IPS DF 19.7 (cell line): ENCODE measurements at regions not wholly inside any gene's neighbourhood (a gene's known extent, or its start where the extent isn't known, plus 50 kb on each side); places are given as distances from the start of the nearest gene placed in this dataset.

Experiments used
- DNase-seq: peaks from one replicate; pipeline ENCODE4 v3.0.0-alpha.2; 2013; ENCODE audit warnings: low read depth, low spot score

DNA sequence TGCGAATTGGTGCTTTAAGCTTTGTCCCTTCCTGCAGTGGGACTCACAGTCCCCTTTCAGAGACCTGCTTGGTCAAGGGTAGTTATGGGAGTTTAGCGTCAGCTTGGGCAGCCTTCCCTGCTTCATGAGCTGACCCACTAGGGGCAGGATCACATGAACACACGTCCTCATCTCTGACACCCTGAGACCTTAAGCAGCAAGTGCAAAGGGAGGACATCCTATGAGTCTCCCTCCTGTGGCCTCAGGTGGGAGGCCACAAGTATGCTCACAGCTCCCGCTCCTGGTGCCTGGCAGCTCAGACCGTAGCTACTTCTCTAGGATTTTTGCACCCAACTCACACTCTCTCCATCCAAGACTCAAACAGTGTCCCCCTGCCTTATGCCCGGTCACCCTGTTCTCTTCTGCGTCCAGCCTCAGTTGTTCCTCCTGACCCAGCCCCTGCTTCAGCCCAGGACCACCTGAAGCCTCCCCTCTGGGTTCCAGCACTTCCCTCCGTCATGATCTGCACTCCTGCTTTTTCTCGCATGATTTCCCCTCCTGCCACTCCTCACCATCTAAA lies 136.6 kb upstream of the FAM20C start:
- DNase-seq = no peak

DNA sequence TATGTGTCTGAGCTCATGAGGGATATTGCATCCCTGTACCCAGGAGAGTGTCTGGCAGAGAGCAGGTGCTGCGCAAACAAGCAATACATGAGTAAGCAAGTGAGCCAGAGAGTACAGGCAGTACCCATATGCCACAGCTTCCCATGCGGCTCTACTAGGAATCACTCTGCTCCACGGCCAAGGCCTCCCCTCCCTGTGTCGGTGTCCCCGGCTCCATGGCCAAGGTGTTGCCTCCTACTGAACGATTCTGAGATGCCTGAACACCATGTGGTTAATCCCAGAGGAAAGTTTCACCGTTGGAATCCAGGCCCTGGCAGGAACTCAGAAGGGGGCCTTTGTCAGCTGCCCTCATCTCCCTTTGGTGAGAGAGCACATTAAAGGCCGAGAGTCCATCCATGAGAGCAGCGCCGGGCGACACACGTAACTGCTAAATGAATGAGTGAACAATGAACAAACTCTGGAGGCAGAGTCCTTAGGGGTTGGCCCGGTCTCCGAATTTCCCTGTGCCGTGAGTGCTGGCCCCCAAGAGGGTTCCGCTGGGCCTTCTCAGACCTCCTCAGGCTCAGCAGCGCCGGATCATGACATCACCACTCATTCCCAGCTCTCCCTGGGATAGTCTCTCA lies 136.0 kb upstream of the FAM20C start:
- DNase-seq = no peak

GRCh38 chr7:57071-57470 lies 135.3 kb upstream of the FAM20C start:
- no peak for DNase-seq

DNA sequence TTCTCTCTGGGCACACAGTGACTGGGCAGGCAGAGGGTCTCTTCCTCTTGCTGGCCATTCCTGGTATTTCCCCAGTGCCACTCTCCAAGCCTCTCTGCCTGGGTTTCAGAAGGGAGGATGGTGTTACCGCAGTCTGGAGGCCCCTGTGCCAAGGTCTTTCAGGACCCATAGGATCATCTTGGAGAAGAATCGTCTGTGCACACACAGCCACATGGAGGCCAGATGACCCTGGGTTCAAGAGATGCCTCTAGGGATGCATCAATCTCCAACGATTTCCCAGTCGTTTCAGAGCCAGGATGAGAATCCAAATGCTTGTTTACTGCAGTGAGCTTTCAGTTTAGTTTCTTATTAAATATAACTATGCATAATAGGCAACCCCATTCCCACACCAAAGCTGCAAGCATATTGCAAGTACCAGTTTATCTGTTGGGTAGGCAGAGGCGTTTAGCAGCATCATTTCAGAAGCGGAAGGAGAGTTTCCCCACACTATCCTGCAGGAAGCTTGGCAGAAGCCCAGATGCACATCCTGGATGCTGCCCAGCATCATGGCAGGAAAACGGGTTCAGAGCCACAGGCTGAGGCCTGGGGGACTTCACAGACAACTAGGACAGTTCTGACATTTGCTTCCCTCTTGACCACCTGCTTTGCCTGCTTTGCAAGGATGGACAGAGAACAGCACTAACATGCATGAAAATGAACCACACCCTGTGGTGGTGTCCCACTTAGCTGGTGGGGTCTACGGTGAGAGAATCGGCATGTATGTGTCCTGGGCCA lies 134.7 kb upstream of the FAM20C start:
- no peak for DNase-seq

DNA sequence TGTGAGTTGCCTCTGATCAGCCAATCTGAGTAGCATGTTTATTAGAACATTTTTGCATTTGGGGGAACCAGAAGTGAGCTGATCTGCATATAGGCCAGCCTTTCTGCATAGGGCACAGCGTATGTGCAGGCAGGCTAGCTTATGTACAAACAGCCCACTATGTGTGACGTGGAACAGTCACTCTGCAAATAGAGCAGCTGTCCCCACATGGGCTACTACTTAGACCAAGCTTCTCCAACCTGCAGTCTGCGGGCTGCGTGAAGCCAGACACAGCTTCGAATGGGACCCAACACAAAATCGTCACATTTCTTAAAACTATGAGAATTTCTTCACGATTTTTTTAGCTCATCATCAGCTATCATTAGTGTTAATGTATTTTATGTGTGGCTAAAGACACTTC lies 134.1 kb upstream of the FAM20C start:
- no peak for DNase-seq

DNA sequence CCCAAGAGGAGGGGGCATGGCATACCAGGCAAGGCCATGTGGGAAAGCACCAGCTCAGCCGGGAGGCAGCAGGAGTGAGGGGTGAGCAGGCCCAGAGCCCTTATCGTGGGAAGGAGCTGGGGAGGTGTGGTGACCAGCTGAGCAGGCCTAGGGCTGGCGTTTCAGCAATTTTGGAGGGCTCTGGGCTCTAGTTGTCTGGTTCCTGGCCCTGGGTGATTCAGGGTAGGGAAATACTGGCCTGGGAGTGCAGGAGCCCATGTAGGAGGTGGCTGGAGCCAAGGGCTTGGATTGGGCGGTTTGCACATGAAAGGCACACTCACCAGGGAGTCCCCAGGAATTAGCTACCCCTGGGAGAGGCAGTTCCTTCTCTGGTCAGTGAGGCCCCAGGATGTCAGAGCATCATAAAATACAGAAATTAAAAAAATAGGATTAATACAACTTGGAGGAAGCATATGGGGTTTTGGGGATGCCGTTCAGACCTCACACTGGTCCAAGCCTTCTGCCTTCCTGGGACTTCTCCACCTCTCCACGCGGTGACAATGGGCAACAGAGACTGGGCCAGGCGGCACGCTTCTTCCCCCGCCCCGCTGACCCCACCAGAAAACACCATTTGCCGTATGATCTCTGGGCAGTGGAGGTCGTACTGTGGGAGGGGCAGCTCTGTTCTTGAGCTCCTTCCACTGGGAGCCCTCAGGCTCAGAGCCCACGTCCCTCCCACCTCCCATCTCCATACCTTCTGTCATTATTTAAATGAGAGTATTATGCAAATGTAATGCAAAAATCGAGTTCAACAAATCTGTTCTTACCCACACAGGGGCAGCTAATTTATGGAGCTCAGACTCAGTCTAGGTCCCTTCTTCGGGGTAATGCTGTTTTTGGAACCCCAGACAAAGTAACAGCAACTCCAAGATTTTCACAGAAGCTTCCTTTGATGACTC lies 133.0 kb upstream of the FAM20C start:
- DNase-seq = no peak

- DNase-seq = no peak
Measured at GRCh38 chr7:60017-60675, 132.2 kb upstream of the FAM20C start.

GRCh38 chr7:60706-61105 lies 131.7 kb upstream of the FAM20C start:
- no peak for DNase-seq

GRCh38 chr7:61111-61510 lies 131.3 kb upstream of the FAM20C start:
- no peak for DNase-seq

GRCh38 chr7:61576-62360 lies 130.6 kb upstream of the FAM20C start:
- no peak for DNase-seq

GRCh38 chr7:62361-63116 lies 129.8 kb upstream of the FAM20C start:
- no peak for DNase-seq

DNA sequence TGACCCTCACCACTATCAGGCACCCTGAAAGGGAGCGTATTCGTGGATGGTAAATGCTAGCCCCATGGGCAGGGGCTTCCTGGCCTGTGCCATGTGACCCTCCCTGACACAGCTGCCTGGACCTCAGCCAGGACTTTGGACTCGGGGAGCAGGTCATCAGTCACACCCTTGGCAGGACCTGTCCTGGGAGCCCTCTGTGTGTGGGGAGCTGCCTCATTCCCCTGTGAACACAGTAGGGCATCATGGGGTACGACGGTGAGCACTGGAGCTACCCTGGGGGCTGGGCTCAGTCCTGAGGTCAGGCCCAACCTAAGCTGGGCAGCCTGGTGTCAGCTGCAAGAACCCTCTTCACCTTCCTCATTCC lies 129.3 kb upstream of the FAM20C start:
- no peak for DNase-seq

- no peak for DNase-seq
Measured at GRCh38 chr7:63521-64021, 128.8 kb upstream of the FAM20C start.

- no peak for DNase-seq
Measured at GRCh38 chr7:64098-64915, 128.1 kb upstream of the FAM20C start.

- DNase-seq = no peak
Measured at GRCh38 chr7:64916-65341, 127.4 kb upstream of the FAM20C start.

DNA sequence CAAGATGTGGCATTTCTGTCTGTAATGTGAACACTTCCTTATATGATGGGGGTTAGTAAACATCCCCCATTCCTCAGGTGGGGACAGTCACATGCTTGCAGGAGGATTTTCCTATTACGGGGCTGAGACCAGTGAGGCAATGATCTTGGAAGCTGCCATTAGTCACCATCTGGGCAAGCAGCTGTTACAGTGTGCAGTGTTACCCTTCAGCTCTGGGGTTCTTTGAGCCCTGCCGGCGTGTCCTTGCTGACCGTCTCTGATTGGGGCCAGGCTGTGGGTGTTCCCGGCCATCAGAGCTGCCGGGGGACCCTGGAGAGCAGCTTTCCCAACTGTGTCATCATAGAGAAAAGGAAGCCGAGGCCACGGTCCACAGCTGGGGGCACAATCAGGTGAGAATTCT lies 126.8 kb upstream of the FAM20C start:
- no peak for DNase-seq

DNA sequence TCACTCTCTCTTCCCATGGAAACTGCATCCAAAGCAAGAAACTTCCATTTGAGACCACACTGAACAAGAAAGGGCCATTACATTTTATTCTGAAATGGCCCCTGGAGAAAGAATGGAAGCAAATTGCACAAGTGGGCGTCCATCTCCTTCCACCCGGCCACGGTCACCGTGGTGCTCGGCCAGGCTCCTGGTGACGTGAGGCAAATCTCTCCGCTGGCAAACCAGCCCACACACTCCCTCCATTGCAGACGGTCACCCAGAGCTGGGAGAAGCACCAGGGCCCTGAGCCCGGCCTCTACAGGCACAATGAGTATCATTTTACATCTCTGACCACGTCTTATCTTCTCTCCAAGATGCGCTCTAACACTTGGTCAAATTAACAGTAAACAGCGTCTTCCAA lies 126.1 kb upstream of the FAM20C start:
- no peak for DNase-seq

DNA sequence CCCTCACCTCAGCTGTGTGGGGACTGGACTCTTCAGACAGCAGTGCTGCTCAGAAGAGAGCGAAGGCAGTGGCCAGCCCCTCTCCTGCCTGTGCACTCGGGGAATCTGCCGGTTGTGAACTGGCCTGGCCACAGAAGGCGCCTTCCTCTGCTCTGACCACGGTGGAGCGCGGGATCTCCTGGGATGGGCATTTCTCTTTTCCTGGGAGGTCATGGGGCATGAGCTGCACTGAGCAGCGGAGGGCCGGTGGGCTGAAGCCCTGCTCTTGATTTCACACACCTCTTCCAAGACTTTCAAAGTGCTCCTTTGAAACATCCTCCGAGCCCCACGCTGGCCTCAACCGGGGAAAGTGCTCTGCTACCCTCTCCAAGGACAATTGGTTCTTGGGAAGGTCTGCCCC lies 125.6 kb upstream of the FAM20C start:
- DNase-seq = no peak
